ENCODE measurements at regions not wholly inside any gene's neighbourhood (a gene's known extent, or its start where the extent isn't known, plus 50 kb on each side); places are given as distances from the start of the nearest gene placed in this dataset.

GRCh38 chrX:39450234-39450977 is 647.4 kb downstream of the BCOR start:
- TF ChIP-seq CTCF (IDR thresholded peaks at IDR 0.05) = no peak
- no peak for TF ChIP-seq POLR2A (IDR thresholded peaks at IDR 0.05)

All from thyroid gland (tissue), 4 donors.